ENCODE measurements at regions not wholly inside any gene's neighbourhood (a gene's known extent, or its start where the extent isn't known, plus 50 kb on each side); places are given as distances from the start of the nearest gene placed in this dataset.

GRCh38 chr11:70501051-70501901 lies 102.9 kb downstream of the CTTN start:
- DNase-seq, result no peak

- DNase-seq, result no peak
These were observed 103.7 kb downstream of the CTTN start for GRCh38 chr11:70501933-70502540.

GRCh38 chr11:70502677-70503467 lies 104.5 kb downstream of the CTTN start:
- no peak for DNase-seq

GRCh38 chr11:70503468-70504221 lies 105.3 kb downstream of the CTTN start:
- DNase-seq, result no peak

- no peak for DNase-seq
These were observed 106.1 kb downstream of the CTTN start for GRCh38 chr11:70504246-70505020.

GRCh38 chr11:70505331-70505731 lies 107.0 kb downstream of the CTTN start:
- no peak for DNase-seq

- no peak for DNase-seq
These were observed 107.7 kb downstream of the CTTN start for GRCh38 chr11:70505761-70506657.

GRCh38 chr11:70506658-70506970 lies 108.3 kb downstream of the CTTN start:
- no peak for DNase-seq

GRCh38 chr11:70506986-70507385 lies 108.7 kb downstream of the CTTN start:
- DNase-seq, result no peak

- DNase-seq, result no peak
These were observed 109.3 kb downstream of the CTTN start for GRCh38 chr11:70507466-70508230.

- DNase-seq, result no peak
These were observed 109.8 kb downstream of the CTTN start for GRCh38 chr11:70508231-70508480.

- DNase-seq, result no peak
These were observed 111.1 kb downstream of the CTTN start for GRCh38 chr11:70509476-70509875.

- no peak for DNase-seq
These were observed 111.8 kb downstream of the CTTN start for GRCh38 chr11:70510106-70510505.

- DNase-seq, result no peak
These were observed 112.2 kb downstream of the CTTN start for GRCh38 chr11:70510571-70510970.

- DNase-seq, result no peak
These were observed 113.0 kb downstream of the CTTN start for GRCh38 chr11:70511345-70511744.

- no peak for DNase-seq
These were observed 114.4 kb downstream of the CTTN start for GRCh38 chr11:70512716-70513115.

- DNase-seq, result no peak
These were observed 118.9 kb downstream of the CTTN start for GRCh38 chr11:70517203-70517602.

GRCh38 chr11:70517988-70518907 lies 119.9 kb downstream of the CTTN start:
- DNase-seq, result no peak

- DNase-seq, result no peak
These were observed 120.8 kb downstream of the CTTN start for GRCh38 chr11:70519117-70519516.

All from left kidney (tissue), 1 donor.